ENCODE measurements at regions not wholly inside any gene's neighbourhood (a gene's known extent, or its start where the extent isn't known, plus 50 kb on each side); places are given as distances from the start of the nearest gene placed in this dataset.

DNA sequence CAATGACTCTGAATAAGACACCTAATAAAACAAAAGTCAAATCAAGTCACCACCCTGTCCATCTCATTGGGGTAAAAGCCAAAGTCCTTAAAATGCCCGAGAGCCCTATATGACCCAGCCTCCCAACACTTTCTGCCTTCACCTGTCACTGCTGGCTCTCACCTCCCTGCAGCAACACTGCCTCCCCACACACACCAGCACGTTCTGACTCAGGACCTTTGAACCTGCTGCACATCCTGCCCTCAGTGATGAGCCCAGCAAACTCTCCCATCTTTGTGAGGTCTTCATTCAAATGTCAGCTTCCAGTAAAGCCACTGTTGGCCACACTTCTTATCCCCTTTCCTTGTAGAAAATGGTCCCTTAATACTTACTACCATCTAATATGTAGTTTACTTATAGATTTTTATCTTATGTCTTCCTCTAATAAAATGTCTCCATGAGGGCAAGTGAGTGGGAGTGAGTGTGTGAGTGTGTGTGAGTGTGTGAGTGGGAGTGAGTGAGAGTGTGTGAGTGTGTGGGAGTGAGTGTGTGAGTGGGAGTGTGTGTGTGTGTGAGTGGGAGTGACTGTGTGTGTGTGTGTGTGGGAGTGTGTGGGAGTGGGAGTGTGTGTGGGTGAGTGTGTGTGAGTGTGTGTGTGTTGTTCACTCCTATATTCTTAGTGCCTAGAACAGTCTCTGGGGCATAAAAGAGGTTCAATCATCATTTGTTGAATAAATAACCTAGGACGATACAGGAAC, 504.7 kb downstream of the EIPR1 start:
- Histone ChIP-seq H3K4me1 (no peaks in the 10 kb centered on the region), H3K27me3 (peaks cover 0 to 7% (median 0%) of the 10 kb centered on the region in 4 donors), H3K36me3 (no peaks in the 10 kb centered on the region), H3K27ac (no peak overlapping the region), H3K9me3 (no peaks in the 10 kb centered on the region), H3K4me3 (no peak overlapping the region)
- TF ChIP-seq POLR2A (IDR thresholded peaks at IDR 0.05): no peak
- TF ChIP-seq, protein P1, sequence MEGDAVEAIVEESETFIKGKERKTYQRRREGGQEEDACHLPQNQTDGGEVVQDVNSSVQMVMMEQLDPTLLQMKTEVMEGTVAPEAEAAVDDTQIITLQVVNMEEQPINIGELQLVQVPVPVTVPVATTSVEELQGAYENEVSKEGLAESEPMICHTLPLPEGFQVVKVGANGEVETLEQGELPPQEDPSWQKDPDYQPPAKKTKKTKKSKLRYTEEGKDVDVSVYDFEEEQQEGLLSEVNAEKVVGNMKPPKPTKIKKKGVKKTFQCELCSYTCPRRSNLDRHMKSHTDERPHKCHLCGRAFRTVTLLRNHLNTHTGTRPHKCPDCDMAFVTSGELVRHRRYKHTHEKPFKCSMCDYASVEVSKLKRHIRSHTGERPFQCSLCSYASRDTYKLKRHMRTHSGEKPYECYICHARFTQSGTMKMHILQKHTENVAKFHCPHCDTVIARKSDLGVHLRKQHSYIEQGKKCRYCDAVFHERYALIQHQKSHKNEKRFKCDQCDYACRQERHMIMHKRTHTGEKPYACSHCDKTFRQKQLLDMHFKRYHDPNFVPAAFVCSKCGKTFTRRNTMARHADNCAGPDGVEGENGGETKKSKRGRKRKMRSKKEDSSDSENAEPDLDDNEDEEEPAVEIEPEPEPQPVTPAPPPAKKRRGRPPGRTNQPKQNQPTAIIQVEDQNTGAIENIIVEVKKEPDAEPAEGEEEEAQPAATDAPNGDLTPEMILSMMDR (IDR thresholded peaks at IDR 0.05): no peak
- no peak for DNase-seq
- intact Hi-C loops (cut with DNase I): no loop called here
- 41 to 66% methylated on average over 3 of the region's 3 CpGs for WGBS, 2 donors

GRCh38 chr2:2872309-2872617, 505.4 kb downstream of the EIPR1 start:
- intact Hi-C loops (cut with DNase I): no loop called here
- no peak for DNase-seq
- Histone ChIP-seq H3K27ac (no peak overlapping the region), H3K9me3 (no peaks in the 10 kb centered on the region), H3K4me1 (no peaks in the 10 kb centered on the region), H3K36me3 (no peaks in the 10 kb centered on the region), H3K27me3 (peaks cover 0 to 10% (median 0%) of the 10 kb centered on the region in 4 donors), H3K4me3 (no peak overlapping the region)
- TF ChIP-seq, protein P1 (IDR thresholded peaks at IDR 0.05): no peak
- no peak for TF ChIP-seq POLR2A (IDR thresholded peaks at IDR 0.05)
- 83 to 87% methylated on average over 12 to 15 of the region's 15 CpGs for WGBS, 2 donors

DNA sequence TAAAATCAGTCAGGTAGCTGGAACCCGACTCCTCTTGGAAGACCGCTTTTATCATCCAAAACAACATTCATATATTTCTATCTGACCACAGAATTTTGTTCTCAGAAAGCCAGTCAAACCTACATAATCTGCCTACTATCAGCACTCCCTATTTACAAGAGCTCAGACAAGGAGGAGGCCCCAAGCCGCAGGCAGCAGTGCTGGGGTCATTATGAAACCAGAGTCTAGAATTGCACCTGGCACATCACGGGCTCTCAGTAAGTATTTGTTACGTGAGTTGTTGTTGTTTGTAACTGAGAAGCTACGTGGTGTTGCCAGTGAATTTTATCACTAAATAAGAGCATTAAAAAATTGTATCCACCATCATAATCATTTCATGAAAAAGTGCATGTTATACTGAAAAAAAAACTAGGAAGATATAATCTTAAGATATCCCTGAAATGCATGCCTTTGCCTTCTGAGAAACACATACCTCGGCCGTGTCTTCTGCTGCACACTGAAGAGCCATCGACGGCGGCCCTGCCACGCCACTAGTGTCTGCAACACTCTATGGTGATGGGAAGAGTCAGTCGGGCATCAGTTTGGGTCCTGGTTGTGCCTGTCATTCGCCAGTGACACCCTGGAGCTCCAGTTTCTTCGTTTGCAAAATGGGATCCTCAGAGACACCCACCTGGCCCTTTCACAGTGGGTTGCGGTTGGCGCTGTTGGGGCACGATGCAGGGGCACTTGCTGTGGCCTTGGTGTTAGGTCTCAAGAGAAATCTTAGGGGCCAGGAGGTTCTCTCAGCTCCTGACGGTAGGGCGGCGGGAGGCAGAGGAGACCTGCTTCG, 505.9 kb downstream of the EIPR1 start:
- no peak for DNase-seq
- H3K27ac ChIP-seq: no peak overlapping the region
- H3K4me1 ChIP-seq: no peaks in the 10 kb centered on the region
- TF ChIP-seq, protein P1 (IDR thresholded peaks at IDR 0.05): no peak
- TF ChIP-seq POLR2A (IDR thresholded peaks at IDR 0.05): no peak
- no peaks in the 10 kb centered on the region for H3K36me3 ChIP-seq
- peaks cover 0 to 13% (median 0%) of the 10 kb centered on the region in 4 donors for H3K27me3 ChIP-seq
- intact Hi-C loops (cut with DNase I): no loop called here
- H3K9me3 ChIP-seq: no peaks in the 10 kb centered on the region
- H3K4me3 ChIP-seq: no peak overlapping the region
- WGBS, 2 donors: 80 to 85% methylated on average over 15 to 22 of the region's 22 CpGs

GRCh38 chr2:2870106-2870505, 507.5 kb downstream of the EIPR1 start:
- Histone ChIP-seq H3K9me3 (no peaks in the 10 kb centered on the region), H3K4me3 (no peak overlapping the region), H3K27me3 (peaks cover 0 to 20% (median 0%) of the 10 kb centered on the region in 4 donors), H3K4me1 (no peaks in the 10 kb centered on the region), H3K27ac (no peak overlapping the region), H3K36me3 (no peaks in the 10 kb centered on the region)
- 34 to 54% methylated on average over 3 to 5 of the region's 5 CpGs for WGBS, 2 donors
- intact Hi-C loops (cut with DNase I): no loop called here
- TF ChIP-seq, protein P1 (IDR thresholded peaks at IDR 0.05): no peak
- TF ChIP-seq POLR2A (IDR thresholded peaks at IDR 0.05): no peak
- DNase-seq: no peak

GRCh38 chr2:2869553-2869952, 508.1 kb downstream of the EIPR1 start:
- H3K27me3 ChIP-seq: peaks cover 0 to 20% (median 0%) of the 10 kb centered on the region in 4 donors
- no peak overlapping the region for H3K4me3 ChIP-seq
- no peak overlapping the region for H3K27ac ChIP-seq
- TF ChIP-seq POLR2A (IDR thresholded peaks at IDR 0.05): no peak
- TF ChIP-seq, protein P1 (IDR thresholded peaks at IDR 0.05): no peak
- H3K9me3 ChIP-seq: no peaks in the 10 kb centered on the region
- no peak for DNase-seq
- no peaks in the 10 kb centered on the region for H3K4me1 ChIP-seq
- H3K36me3 ChIP-seq: no peaks in the 10 kb centered on the region
- intact Hi-C loops (cut with DNase I): no loop called here
- 72 to 76% methylated on average over 9 of the region's 9 CpGs for WGBS, 2 donors
